OCI-LY3 (cell line): ENCODE measurements at regions not wholly inside any gene's neighbourhood (a gene's known extent, or its start where the extent isn't known, plus 50 kb on each side); places are given as distances from the start of the nearest gene placed in this dataset.
"Not testable (repeated sequence)": the region's sequence is repeated elsewhere in the genome, so short reads cannot be mapped to it uniquely, and the experiment has no call there.

Source experiments
- H2AFZ ChIP-seq: fragments of 200-600, 300-600 bp; shearing (Covaris generic); 2 replicates; pipeline ENCODE4 v1.6.0; 2014; ENCODE audit warnings: antibody characterized with exemption, low read depth, low read length
- H3K27ac ChIP-seq: fragments of 200-600, 300-600 bp; sonication (generic); 2 replicates; pipeline ENCODE4 v1.5.1; 2014; ENCODE audit warnings: mild to moderate bottlenecking, low read length, moderate library complexity, mixed read lengths
- H3K27me3 ChIP-seq: fragments of 200-600, 300-600 bp; sonication (generic); 2 replicates; pipeline ENCODE4 v1.6.1; 2014; ENCODE audit warnings: low read depth, low read length, mixed read lengths
- H3K36me3 ChIP-seq: fragments of 200-600, 300-600 bp; sonication (generic); replicated peaks from 2 replicates; pipeline ENCODE3; 2014; ENCODE audit warnings: low read depth, low read length, mixed read lengths
- H3K4me1 ChIP-seq: fragments of 300-600, 200-600 bp; sonication (generic); 2 replicates; pipeline ENCODE4 v1.6.1; 2014; ENCODE audit warnings: low read length, mixed read lengths
- H3K4me2 ChIP-seq: fragments of 200-600, 300-600 bp; sonication (generic); 2 replicates; pipeline ENCODE4 v1.6.1; 2014; ENCODE audit warnings: low read length, mixed read lengths
- H3K4me3 ChIP-seq: fragments of 300-600, 200-600 bp; sonication (generic); 2 replicates; pipeline ENCODE4 v1.5.1; 2014; ENCODE audit warnings: antibody characterized with exemption, mild to moderate bottlenecking, low read length, moderate library complexity
- H3K79me2 ChIP-seq: fragments of 300-600, 200-600 bp; shearing (Covaris generic); 2 replicates; pipeline ENCODE4 v1.6.1; 2014; ENCODE audit warnings: mild to moderate bottlenecking, low read length, mixed read lengths
- H3K9ac ChIP-seq: fragments of 300-600, 200-600 bp; shearing (Covaris generic); 2 replicates; pipeline ENCODE4 v1.6.0; 2014; ENCODE audit warnings: mild to moderate bottlenecking, low read length, moderate library complexity
- H3K9me3 ChIP-seq: fragments of 200-600, 300-600 bp; shearing (Covaris generic); 2 replicates; pipeline ENCODE4 v1.6.1; 2014; ENCODE audit warnings: low read length, mixed read lengths; ENCODE audit not compliant: insufficient read depth
- H4K20me1 ChIP-seq: fragments of 200-600, 300-600 bp; sonication (generic); 2 replicates; pipeline ENCODE4 v1.6.1; 2016; ENCODE audit warnings: low read length, mixed read lengths; ENCODE audit not compliant: insufficient read depth
- EZH2phosphoT487 ChIP-seq: fragments of 200-600 bp; shearing (Covaris generic); IDR thresholded peaks from 2 replicates; pipeline ENCODE4 v1.6.1; 2018; ENCODE audit warnings: antibody characterized with exemption, mixed run types, low read depth
- TF ChIP-seq, protein P1 (sequence below): fragments of 200-600, 300-600 bp; sonication (generic); IDR thresholded peaks from 2 replicates; pipeline ENCODE4 v1.5.1; 2014; ENCODE audit warnings: antibody characterized with exemption, low read length, low read depth

DNA sequence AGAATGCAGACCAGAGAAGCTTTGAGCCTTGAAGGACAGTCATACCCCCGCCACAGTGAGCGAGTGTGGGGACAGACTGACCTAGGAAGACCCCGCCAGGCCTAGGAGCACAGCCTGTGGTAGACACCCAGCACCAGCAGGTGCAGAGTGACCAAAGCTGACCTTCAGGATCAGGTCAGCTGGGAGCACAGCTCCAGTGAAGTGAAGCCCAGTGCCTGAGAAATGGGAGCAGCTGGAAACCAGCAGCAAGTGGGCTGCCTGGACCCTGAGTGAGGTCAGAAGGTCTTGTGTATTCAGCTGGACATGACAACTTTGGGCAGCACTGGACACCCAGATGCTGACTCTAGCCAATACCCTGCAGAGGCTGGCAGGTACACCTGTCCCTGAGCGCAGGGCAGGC, 268.9 kb downstream of the TEX29 start:
- no peak overlapping the region for H3K4me3 ChIP-seq

DNA sequence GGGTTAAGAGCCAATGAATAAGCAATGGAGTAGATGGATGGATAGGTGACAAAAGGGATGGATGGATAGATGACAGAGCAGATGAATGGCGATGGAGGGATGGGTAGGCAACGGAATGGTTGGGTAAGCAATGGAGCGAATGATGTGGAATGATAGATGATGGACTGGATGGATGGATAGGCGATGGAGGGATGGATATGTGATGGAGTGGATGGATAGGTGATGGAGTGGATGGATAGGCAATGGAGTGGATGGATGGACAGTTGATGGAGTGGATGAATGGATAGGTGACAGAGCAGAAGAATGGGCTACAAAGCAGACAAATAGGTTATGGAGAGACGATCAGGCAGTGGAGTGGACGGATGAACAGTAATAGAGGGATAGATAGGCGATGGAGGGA, 269.6 kb downstream of the TEX29 start:
- no peaks in the 10 kb centered on the region for H4K20me1 ChIP-seq

More for the DNA sequence above, 268.9 kb downstream of the TEX29 start:
- Histone ChIP-seq H3K79me2 (no peaks in the 10 kb centered on the region), H3K4me2 (no peak overlapping the region), H4K20me1 (no peaks in the 10 kb centered on the region), H3K27me3 (no peaks in the 10 kb centered on the region), H3K9ac (no peak overlapping the region), H2AFZ (no peak overlapping the region), H3K9me3 (no peaks in the 10 kb centered on the region), H3K4me1 (no peaks in the 10 kb centered on the region), H3K36me3 (no peaks in the 10 kb centered on the region), H3K27ac (no peak overlapping the region)
- no peak for TF ChIP-seq EZH2phosphoT487
- TF ChIP-seq, protein P1, sequence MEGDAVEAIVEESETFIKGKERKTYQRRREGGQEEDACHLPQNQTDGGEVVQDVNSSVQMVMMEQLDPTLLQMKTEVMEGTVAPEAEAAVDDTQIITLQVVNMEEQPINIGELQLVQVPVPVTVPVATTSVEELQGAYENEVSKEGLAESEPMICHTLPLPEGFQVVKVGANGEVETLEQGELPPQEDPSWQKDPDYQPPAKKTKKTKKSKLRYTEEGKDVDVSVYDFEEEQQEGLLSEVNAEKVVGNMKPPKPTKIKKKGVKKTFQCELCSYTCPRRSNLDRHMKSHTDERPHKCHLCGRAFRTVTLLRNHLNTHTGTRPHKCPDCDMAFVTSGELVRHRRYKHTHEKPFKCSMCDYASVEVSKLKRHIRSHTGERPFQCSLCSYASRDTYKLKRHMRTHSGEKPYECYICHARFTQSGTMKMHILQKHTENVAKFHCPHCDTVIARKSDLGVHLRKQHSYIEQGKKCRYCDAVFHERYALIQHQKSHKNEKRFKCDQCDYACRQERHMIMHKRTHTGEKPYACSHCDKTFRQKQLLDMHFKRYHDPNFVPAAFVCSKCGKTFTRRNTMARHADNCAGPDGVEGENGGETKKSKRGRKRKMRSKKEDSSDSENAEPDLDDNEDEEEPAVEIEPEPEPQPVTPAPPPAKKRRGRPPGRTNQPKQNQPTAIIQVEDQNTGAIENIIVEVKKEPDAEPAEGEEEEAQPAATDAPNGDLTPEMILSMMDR: no peak

DNA sequence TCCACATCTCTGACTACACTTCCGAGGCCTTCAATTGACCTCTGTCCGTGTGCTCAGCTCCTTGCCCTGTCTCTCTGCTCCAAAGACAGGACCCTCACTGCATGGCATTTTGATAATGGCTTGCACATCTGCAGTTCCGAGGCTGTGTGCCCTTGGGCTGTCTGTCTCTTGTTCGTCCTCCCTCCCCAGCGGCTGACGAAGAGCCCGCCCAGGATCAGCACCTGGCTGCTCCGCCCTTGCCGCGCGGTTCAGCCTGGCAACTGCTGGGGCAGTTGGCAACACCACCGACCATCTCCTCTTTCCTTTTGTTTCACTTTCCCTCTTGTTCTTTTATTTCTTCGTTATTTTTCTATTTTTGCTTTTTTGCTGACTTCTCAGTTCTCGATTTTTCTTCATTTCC, 270.4 kb downstream of the TEX29 start:
- H3K9me3 ChIP-seq: no peaks in the 10 kb centered on the region
- H3K27me3 ChIP-seq: no peaks in the 10 kb centered on the region
- H3K4me2 ChIP-seq: no peak overlapping the region
- no peak overlapping the region for H3K27ac ChIP-seq
- no peak overlapping the region for H3K4me3 ChIP-seq
- no peak overlapping the region for H3K9ac ChIP-seq
- no peaks in the 10 kb centered on the region for H3K36me3 ChIP-seq
- no peaks in the 10 kb centered on the region for H4K20me1 ChIP-seq
- no peak overlapping the region for H2AFZ ChIP-seq
- TF ChIP-seq EZH2phosphoT487: no peak
- TF ChIP-seq, protein P1: no peak
- H3K4me1 ChIP-seq: no peaks in the 10 kb centered on the region
- no peaks in the 10 kb centered on the region for H3K79me2 ChIP-seq

More for the DNA sequence above, 269.6 kb downstream of the TEX29 start:
- Histone ChIP-seq H3K4me3 (no peak overlapping the region), H3K79me2 (no peaks in the 10 kb centered on the region), H2AFZ (no peak overlapping the region), H3K4me1 (no peaks in the 10 kb centered on the region), H3K4me2 (no peak overlapping the region), H3K9me3 (no peaks in the 10 kb centered on the region), H3K27me3 (no peaks in the 10 kb centered on the region), H3K27ac (no peak overlapping the region), H3K36me3 (no peaks in the 10 kb centered on the region), H3K9ac (no peak overlapping the region)
- TF ChIP-seq, protein P1: no peak
- no peak for TF ChIP-seq EZH2phosphoT487

DNA sequence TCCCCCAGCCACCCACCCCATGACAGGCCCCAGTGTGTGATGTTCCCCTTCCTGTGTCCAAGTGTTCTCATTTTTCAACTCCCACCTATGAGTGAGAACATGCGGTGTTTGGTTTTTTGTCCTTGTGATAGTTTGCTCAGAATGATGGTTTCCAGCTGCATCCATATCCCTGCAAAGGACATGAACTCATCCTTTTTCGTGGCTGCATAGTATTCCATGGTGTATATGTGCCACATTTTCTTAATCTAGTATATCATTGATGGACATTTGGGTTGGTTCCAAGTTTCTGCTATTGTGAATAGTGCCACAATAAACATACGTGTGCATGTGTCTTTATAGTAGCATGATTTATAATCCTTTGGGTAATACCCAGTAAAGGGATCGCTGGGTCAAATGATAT, 273.0 kb downstream of the TEX29 start:
- H3K27me3 ChIP-seq, H3K4me2 ChIP-seq, H3K36me3 ChIP-seq, H4K20me1 ChIP-seq, H3K79me2 ChIP-seq, H3K9me3 ChIP-seq, H3K4me3 ChIP-seq, H2AFZ ChIP-seq, H3K27ac ChIP-seq, H3K4me1 ChIP-seq, H3K9ac ChIP-seq: not testable (repeated sequence)

DNA sequence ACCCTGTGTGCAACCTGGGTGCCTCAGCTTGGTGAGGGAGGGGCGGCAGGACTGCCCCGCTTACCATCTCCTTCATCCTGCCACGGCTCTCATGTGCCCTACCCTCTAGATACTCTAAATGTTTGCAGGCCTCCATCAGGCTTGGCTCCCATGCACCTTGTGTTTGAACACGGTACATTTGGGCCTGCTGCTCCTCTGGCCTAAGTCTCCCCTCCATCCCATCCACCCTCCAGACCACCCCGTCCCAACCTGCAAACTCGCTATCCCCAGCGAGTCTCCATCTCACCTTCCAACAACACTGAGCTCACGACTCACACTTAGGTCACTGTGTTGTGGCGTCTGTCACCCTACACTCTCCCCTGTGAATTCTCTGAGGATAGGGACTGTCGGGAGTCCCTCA, 274.2 kb downstream of the TEX29 start:
- Histone ChIP-seq H3K4me2 (no peak overlapping the region), H3K4me3 (no peak overlapping the region), H2AFZ (no peak overlapping the region), H3K9ac (no peak overlapping the region), H3K79me2 (no peaks in the 10 kb centered on the region), H3K4me1 (no peaks in the 10 kb centered on the region), H3K9me3 (no peaks in the 10 kb centered on the region), H3K27ac (no peak overlapping the region), H4K20me1 (no peaks in the 10 kb centered on the region), H3K36me3 (no peaks in the 10 kb centered on the region), H3K27me3 (no peaks in the 10 kb centered on the region)
- TF ChIP-seq EZH2phosphoT487: no peak
- TF ChIP-seq, protein P1: no peak
